ENCODE measurements at regions not wholly inside any gene's neighbourhood (a gene's known extent, or its start where the extent isn't known, plus 50 kb on each side); places are given as distances from the start of the nearest gene placed in this dataset.

GRCh38 chr21:28266061-28266460 lies 726.6 kb downstream of the LTN1 start:
- H3K36me3 ChIP-seq = no peaks in the 10 kb centered on the region
- no peak overlapping the region for H3K4me3 ChIP-seq
- H3K4me1 ChIP-seq = no peaks in the 10 kb centered on the region
- no peak for TF ChIP-seq CTCF (IDR thresholded peaks at IDR 0.05)
- DNase-seq (ENCODE audit: low spot score) = no peak
- H3K27me3 ChIP-seq = no peaks in the 10 kb centered on the region
- no peak overlapping the region for H3K27ac ChIP-seq
- no peaks in the 10 kb centered on the region for H3K9me3 ChIP-seq

- Histone ChIP-seq H3K4me1 (no peaks in the 10 kb centered on the region), H3K27ac (no peak overlapping the region), H3K27me3 (no peaks in the 10 kb centered on the region), H3K4me3 (no peak overlapping the region), H3K36me3 (no peaks in the 10 kb centered on the region), H3K9me3 (no peaks in the 10 kb centered on the region)
- no peak for DNase-seq (ENCODE audit: low spot score)
- TF ChIP-seq CTCF (IDR thresholded peaks at IDR 0.05) = no peak
Measured at GRCh38 chr21:28263974-28264373, 728.7 kb downstream of the LTN1 start.

GRCh38 chr21:28261298-28261697 lies 731.4 kb downstream of the LTN1 start:
- Histone ChIP-seq H3K27ac (no peak overlapping the region), H3K27me3 (no peaks in the 10 kb centered on the region), H3K4me3 (no peak overlapping the region), H3K36me3 (no peaks in the 10 kb centered on the region), H3K4me1 (no peaks in the 10 kb centered on the region), H3K9me3 (no peaks in the 10 kb centered on the region)
- no peak for TF ChIP-seq CTCF (IDR thresholded peaks at IDR 0.05)
- DNase-seq (ENCODE audit: low spot score) = no peak

GRCh38 chr21:28257276-28257675 lies 735.4 kb downstream of the LTN1 start:
- no peak for DNase-seq (ENCODE audit: low spot score)
- H3K27ac ChIP-seq = no peak overlapping the region
- no peaks in the 10 kb centered on the region for H3K36me3 ChIP-seq
- H3K27me3 ChIP-seq = no peaks in the 10 kb centered on the region
- H3K4me3 ChIP-seq = no peak overlapping the region
- no peak for TF ChIP-seq CTCF (IDR thresholded peaks at IDR 0.05)
- no peaks in the 10 kb centered on the region for H3K9me3 ChIP-seq
- no peaks in the 10 kb centered on the region for H3K4me1 ChIP-seq

- H3K27me3 ChIP-seq = no peaks in the 10 kb centered on the region
- DNase-seq (ENCODE audit: low spot score) = no peak
- no peaks in the 10 kb centered on the region for H3K4me1 ChIP-seq
- TF ChIP-seq CTCF (IDR thresholded peaks at IDR 0.05) = no peak
- no peak overlapping the region for H3K4me3 ChIP-seq
- H3K36me3 ChIP-seq = no peaks in the 10 kb centered on the region
- no peaks in the 10 kb centered on the region for H3K9me3 ChIP-seq
- H3K27ac ChIP-seq = no peak overlapping the region
Measured at GRCh38 chr21:28256837-28257236, 735.8 kb downstream of the LTN1 start.

GRCh38 chr21:28256420-28256831 lies 736.3 kb downstream of the LTN1 start:
- no peaks in the 10 kb centered on the region for H3K36me3 ChIP-seq
- H3K4me1 ChIP-seq = no peaks in the 10 kb centered on the region
- TF ChIP-seq CTCF (IDR thresholded peaks at IDR 0.05) = no peak
- H3K4me3 ChIP-seq = no peak overlapping the region
- DNase-seq (ENCODE audit: low spot score) = no peak
- no peaks in the 10 kb centered on the region for H3K27me3 ChIP-seq
- H3K9me3 ChIP-seq = no peaks in the 10 kb centered on the region
- H3K27ac ChIP-seq = no peak overlapping the region
